ENCODE measurements at regions not wholly inside any gene's neighbourhood (a gene's known extent, or its start where the extent isn't known, plus 50 kb on each side); places are given as distances from the start of the nearest gene placed in this dataset.

- no peak overlapping the region for H3K27ac ChIP-seq
- H3K4me1 ChIP-seq (ENCODE audit: control insufficient read depth in 1 of 2, insufficient read depth in 1 of 2, low read depth in 1 of 2, low read length in 1 of 2): no peaks in the 10 kb centered on the region
- H3K27me3 ChIP-seq: no peaks in the 10 kb centered on the region
- TF ChIP-seq, protein P1, sequence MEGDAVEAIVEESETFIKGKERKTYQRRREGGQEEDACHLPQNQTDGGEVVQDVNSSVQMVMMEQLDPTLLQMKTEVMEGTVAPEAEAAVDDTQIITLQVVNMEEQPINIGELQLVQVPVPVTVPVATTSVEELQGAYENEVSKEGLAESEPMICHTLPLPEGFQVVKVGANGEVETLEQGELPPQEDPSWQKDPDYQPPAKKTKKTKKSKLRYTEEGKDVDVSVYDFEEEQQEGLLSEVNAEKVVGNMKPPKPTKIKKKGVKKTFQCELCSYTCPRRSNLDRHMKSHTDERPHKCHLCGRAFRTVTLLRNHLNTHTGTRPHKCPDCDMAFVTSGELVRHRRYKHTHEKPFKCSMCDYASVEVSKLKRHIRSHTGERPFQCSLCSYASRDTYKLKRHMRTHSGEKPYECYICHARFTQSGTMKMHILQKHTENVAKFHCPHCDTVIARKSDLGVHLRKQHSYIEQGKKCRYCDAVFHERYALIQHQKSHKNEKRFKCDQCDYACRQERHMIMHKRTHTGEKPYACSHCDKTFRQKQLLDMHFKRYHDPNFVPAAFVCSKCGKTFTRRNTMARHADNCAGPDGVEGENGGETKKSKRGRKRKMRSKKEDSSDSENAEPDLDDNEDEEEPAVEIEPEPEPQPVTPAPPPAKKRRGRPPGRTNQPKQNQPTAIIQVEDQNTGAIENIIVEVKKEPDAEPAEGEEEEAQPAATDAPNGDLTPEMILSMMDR (IDR thresholded peaks at IDR 0.05): no peak
- no peaks in the 10 kb centered on the region for H3K9me3 ChIP-seq
- no peak overlapping the region for H3K4me3 ChIP-seq (ENCODE audit: low read depth in 1 of 2, low read length in 1 of 2)
- no peaks in the 10 kb centered on the region for H3K36me3 ChIP-seq
These were observed 234.7 kb upstream of the RIMS1 start for GRCh38 chr6:71651636-71652035.

GRCh38 chr6:71656121-71656520, 230.2 kb upstream of the RIMS1 start:
- Histone ChIP-seq H3K4me3 (ENCODE audit: low read depth in 1 of 2, low read length in 1 of 2) (no peak overlapping the region), H3K36me3 (no peaks in the 10 kb centered on the region), H3K27ac (no peak overlapping the region), H3K27me3 (no peaks in the 10 kb centered on the region), H3K4me1 (ENCODE audit: control insufficient read depth in 1 of 2, insufficient read depth in 1 of 2, low read depth in 1 of 2, low read length in 1 of 2) (no peaks in the 10 kb centered on the region), H3K9me3 (no peaks in the 10 kb centered on the region)
- TF ChIP-seq, protein P1 (IDR thresholded peaks at IDR 0.05): no peak

DNA sequence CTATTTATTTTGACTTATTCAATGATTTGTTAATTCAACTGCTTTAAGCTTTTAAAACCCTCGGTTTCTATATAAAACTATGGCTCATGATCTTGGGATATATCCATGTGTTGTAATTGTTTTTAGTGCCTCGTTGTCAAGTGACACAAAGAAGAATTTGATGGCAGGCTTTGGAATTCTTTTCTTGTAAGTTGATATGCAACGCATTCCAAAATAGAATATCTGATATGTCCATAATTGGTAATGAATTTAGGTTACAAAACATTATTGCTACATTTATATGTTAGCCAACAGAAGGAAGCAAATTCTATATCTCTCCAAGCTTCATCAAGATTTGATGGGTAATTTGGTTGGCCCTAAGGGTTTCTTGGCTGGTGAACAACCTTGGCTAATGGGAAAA, 220.4 kb upstream of the RIMS1 start:
- H3K36me3 ChIP-seq: no peaks in the 10 kb centered on the region
- no peaks in the 10 kb centered on the region for H3K9me3 ChIP-seq
- TF ChIP-seq, protein P1 (IDR thresholded peaks at IDR 0.05): no peak
- no peak overlapping the region for H3K4me3 ChIP-seq (ENCODE audit: low read depth in 1 of 2, low read length in 1 of 2)
- H3K27me3 ChIP-seq: no peaks in the 10 kb centered on the region
- no peak overlapping the region for H3K27ac ChIP-seq
- no peaks in the 10 kb centered on the region for H3K4me1 ChIP-seq (ENCODE audit: control insufficient read depth in 1 of 2, insufficient read depth in 1 of 2, low read depth in 1 of 2, low read length in 1 of 2)

GRCh38 chr6:71672876-71673275, 213.5 kb upstream of the RIMS1 start:
- Histone ChIP-seq H3K27me3 (no peaks in the 10 kb centered on the region), H3K36me3 (no peaks in the 10 kb centered on the region), H3K9me3 (no peaks in the 10 kb centered on the region), H3K4me1 (ENCODE audit: control insufficient read depth in 1 of 2, insufficient read depth in 1 of 2, low read depth in 1 of 2, low read length in 1 of 2) (no peaks in the 10 kb centered on the region), H3K4me3 (ENCODE audit: low read depth in 1 of 2, low read length in 1 of 2) (no peak overlapping the region), H3K27ac (no peak overlapping the region)
- TF ChIP-seq, protein P1 (IDR thresholded peaks at IDR 0.05): no peak

- H3K9me3 ChIP-seq: no peaks in the 10 kb centered on the region
These were observed 211.0 kb upstream of the RIMS1 start for GRCh38 chr6:71675386-71675785.

More at GRCh38 chr6:71675386-71675785, 211.0 kb upstream of the RIMS1 start:
- Histone ChIP-seq H3K4me1 (ENCODE audit: control insufficient read depth in 1 of 2, insufficient read depth in 1 of 2, low read depth in 1 of 2, low read length in 1 of 2) (no peaks in the 10 kb centered on the region), H3K36me3 (no peaks in the 10 kb centered on the region), H3K27me3 (no peaks in the 10 kb centered on the region), H3K4me3 (ENCODE audit: low read depth in 1 of 2, low read length in 1 of 2) (no peak overlapping the region), H3K27ac (no peak overlapping the region)
- TF ChIP-seq, protein P1 (IDR thresholded peaks at IDR 0.05): no peak
